Activated naive CD8-positive, alpha-beta T cell treated with anti-CD3 and anti-CD28 coated beads, Interleukin-2, amount 50 U/mL, for 24 hours (primary cell): ENCODE measurements at regions not wholly inside any gene's neighbourhood (a gene's known extent, or its start where the extent isn't known, plus 50 kb on each side); places are given as distances from the start of the nearest gene placed in this dataset.

Source experiments
- ATAC-seq: fragments of 150-1000 bp; cut with Tn5 transposase; one replicate; pipeline ENCODE4 v1.10.0; 2021
- DNase-seq: peaks from one replicate; pipeline ENCODE4 v3.0.0; 2021
- H3K27ac Mint-ChIP-seq: one replicate; pipeline ENCODE4 v1.8.0; 2021; ENCODE audit warnings: mild to moderate bottlenecking, mixed read lengths
- H3K27me3 Mint-ChIP-seq: one replicate; pipeline ENCODE4 v1.8.0; 2021; ENCODE audit warnings: mixed read lengths
- H3K36me3 Mint-ChIP-seq: one replicate; pipeline ENCODE4 v1.8.0; 2021; ENCODE audit warnings: low read depth, mixed read lengths
- H3K4me1 Mint-ChIP-seq: one replicate; pipeline ENCODE4 v1.8.0; 2021; ENCODE audit warnings: mixed read lengths
- H3K4me3 Mint-ChIP-seq: one replicate; pipeline ENCODE4 v1.8.0; 2021; ENCODE audit warnings: mild to moderate bottlenecking, moderate library complexity, mixed read lengths
- H3K9me3 Mint-ChIP-seq: one replicate; pipeline ENCODE4 v1.8.0; 2021; ENCODE audit warnings: mixed read lengths

- H3K27ac Mint-ChIP-seq, result no peak overlapping the region
These were observed 55.9 kb upstream of the PITX1 start for GRCh38 chr5:135089912-135090311.

GRCh38 chr5:135088911-135089310 lies 54.9 kb upstream of the PITX1 start:
- Mint-ChIP-seq H3K27me3 (peaks cover 13% of the 10 kb centered on the region), H3K4me1 (no peaks in the 10 kb centered on the region), H3K27ac (no peak overlapping the region), H3K9me3 (no peaks in the 10 kb centered on the region), H3K4me3 (no peak overlapping the region), H3K36me3 (no peaks in the 10 kb centered on the region)
- DNase-seq (no peak), ATAC-seq (no peak)

More at GRCh38 chr5:135089912-135090311, 55.9 kb upstream of the PITX1 start:
- no peaks in the 10 kb centered on the region for H3K9me3 Mint-ChIP-seq
- peaks cover 16% of the 10 kb centered on the region for H3K27me3 Mint-ChIP-seq
- no peaks in the 10 kb centered on the region for H3K4me1 Mint-ChIP-seq
- H3K36me3 Mint-ChIP-seq, result no peaks in the 10 kb centered on the region
- ATAC-seq (no peak), DNase-seq (no peak)
- H3K4me3 Mint-ChIP-seq, result no peak overlapping the region

DNA sequence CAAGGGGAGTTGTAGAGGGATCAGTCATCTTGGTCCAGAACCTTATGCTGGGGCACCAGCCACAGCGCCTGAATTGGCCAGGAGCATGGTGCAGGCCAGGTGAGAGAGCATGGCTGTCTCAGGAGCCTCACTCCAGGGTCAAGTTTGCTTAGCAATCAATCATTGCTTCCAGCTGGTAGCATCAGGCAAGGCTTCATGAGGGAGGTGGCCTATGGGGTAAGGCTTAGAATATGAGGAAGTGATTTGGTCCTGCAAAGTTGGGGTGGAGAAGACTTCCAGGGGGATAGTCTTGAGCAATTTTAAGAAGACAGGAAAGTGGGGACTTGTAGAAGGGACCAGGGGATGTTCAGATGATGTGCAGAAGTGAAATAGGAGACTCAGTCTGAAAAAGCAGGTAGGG lies 53.9 kb upstream of the PITX1 start:
- Mint-ChIP-seq H3K9me3 (no peaks in the 10 kb centered on the region), H3K4me1 (no peaks in the 10 kb centered on the region), H3K36me3 (no peaks in the 10 kb centered on the region), H3K4me3 (no peak overlapping the region), H3K27me3 (peaks cover 14% of the 10 kb centered on the region), H3K27ac (no peak overlapping the region)
- ATAC-seq (no peak), DNase-seq (no peak)

DNA sequence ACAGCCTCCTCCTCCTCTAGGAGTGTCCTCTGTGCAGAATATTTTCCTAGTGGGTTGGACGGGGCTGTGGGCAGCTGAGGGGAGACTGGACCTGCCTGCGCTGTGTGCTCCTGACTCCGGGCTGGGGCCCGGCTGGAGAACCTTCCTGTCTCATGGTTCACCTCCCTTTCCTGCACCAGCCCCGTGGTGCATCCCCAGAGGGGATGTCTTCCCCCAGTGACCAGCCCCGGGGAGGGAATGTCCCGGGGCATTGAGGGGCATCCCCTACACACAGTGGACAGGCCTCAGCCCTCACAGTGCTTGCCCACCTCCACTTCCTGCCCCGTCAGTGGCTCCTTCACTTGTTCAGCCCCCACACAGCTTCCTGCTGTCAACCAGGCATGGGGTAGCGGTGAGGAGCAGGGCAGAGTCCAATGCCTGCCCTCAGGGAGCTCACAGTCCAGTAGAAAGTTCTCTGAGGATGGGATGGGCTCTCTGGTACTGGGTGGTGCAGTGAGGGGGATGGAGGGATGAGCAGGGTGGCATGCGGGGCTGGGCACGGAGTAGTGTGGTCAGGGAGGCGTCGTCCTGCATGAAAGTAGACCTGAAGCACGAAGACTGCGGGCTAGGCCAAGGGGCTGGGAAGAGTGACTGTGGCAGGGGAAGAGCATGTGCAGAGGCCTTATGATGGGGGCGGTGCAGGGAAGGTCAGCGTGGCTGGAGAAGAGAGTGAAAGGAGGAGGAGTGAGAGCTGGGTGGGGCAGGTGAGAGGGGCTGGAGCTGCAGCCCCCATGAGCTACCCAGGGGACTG lies 52.1 kb upstream of the PITX1 start:
- ATAC-seq (no peak), DNase-seq (no peak)
- Mint-ChIP-seq H3K27me3 (peaks cover 14% of the 10 kb centered on the region), H3K9me3 (peaks cover 15% of the 10 kb centered on the region), H3K27ac (no peak overlapping the region), H3K36me3 (no peaks in the 10 kb centered on the region), H3K4me1 (no peaks in the 10 kb centered on the region), H3K4me3 (no peak overlapping the region)

DNA sequence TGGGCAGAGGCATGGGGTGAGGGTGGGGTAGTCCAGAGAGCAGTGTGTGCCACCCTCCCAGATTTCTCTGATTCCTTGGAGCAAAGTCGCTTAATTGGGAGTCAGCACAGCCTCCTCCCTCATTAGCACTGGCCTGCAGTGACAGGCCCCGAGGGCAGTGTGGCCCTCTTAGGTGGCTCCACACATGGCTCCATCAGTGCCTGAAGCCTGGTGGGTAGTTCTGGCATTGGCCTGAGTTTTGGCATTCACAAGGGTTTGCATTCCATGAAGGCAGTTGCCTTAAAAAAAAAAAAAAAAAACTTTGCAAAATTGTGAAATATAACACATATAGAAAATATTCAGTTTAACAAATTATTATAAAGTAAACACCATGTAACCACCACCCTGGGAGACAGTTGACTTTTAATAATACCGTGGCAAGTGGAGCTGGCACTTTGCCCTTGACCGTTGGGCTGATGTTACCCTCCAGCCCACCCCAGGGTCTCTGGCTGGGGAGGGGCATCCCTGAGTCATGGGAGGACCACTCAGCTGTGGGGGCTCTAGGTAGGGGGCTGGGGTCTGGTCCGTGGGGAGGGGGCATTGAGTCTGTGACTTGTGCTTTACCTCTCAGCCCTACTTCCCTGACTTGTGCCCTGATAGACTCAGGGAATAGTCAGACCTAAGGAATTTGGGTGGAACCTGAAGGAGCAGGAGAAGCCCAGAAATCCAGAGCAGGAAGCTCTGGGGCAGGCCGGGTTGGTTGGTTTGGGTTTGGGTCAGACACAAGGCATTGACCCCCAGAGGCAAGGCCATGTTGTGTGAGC lies 51.3 kb upstream of the PITX1 start:
- DNase-seq (no peak), ATAC-seq (no peak)
- H3K27ac Mint-ChIP-seq, result no peak overlapping the region
- H3K36me3 Mint-ChIP-seq, result no peaks in the 10 kb centered on the region
- H3K9me3 Mint-ChIP-seq, result peaks cover 20% of the 10 kb centered on the region
- H3K4me1 Mint-ChIP-seq, result no peaks in the 10 kb centered on the region
- peaks cover 14% of the 10 kb centered on the region for H3K27me3 Mint-ChIP-seq
- no peak overlapping the region for H3K4me3 Mint-ChIP-seq
